WTC11 (cell line): ENCODE measurements at regions not wholly inside any gene's neighbourhood (a gene's known extent, or its start where the extent isn't known, plus 50 kb on each side); places are given as distances from the start of the nearest gene placed in this dataset.

Experiments used
- ATAC-seq: fragments of 200-7000 bp; cut with Tn5 transposase; 2 replicates; pipeline ENCODE4 v1.10.0; 2021; ENCODE audit warnings: mild to moderate bottlenecking, moderate library complexity
- CTCF ChIA-PET: fragments of 300-600 bp; sonication (Branson Sonifier 250); formaldehyde crosslinking; loops from one replicate; lab custom pipeline; 2021; ENCODE audit warnings: antibody characterized with exemption; lab: Charles Lee
- POLR2A ChIA-PET: fragments of 350-600 bp; sonication (Branson Sonifier 250); formaldehyde crosslinking; loops from one replicate; lab custom pipeline; 2021; ENCODE audit warnings: antibody characterized with exemption; lab: Charles Lee
- DNase-seq: peaks from one replicate; pipeline ENCODE4 v3.0.0; 2021; ENCODE audit warnings: low spot score
- H3K27ac Mint-ChIP-seq: 2 replicates; pipeline ENCODE4 v1.8.0; 2021; ENCODE audit warnings: mixed read lengths
- H3K27me3 Mint-ChIP-seq: 2 replicates; pipeline ENCODE4 v1.8.0; 2021; ENCODE audit warnings: low read depth, mild to moderate bottlenecking, moderate library complexity, mixed read lengths
- H3K36me3 Mint-ChIP-seq: 2 replicates; pipeline ENCODE4 v1.8.0; 2021; ENCODE audit warnings: mixed read lengths
- H3K4me1 Mint-ChIP-seq: 2 replicates; pipeline ENCODE4 v1.8.0; 2022; ENCODE audit warnings: mixed read lengths
- H3K4me3 Mint-ChIP-seq: 2 replicates; pipeline ENCODE4 v1.8.0; 2021; ENCODE audit warnings: mild to moderate bottlenecking, moderate library complexity, mixed read lengths
- H3K9me3 Mint-ChIP-seq: 2 replicates; pipeline ENCODE4 v1.8.0; 2021; ENCODE audit warnings: mixed read lengths
- ATF1 ChIP-seq: sonication (generic); formaldehyde crosslinking; IDR thresholded peaks from 2 replicates; pipeline ENCODE4 v1.8.1; 2023; ENCODE audit warnings: mild to moderate bottlenecking, moderate library complexity, missing genetic modification reagents
- CBFB ChIP-seq: sonication (generic); formaldehyde crosslinking; IDR thresholded peaks from 2 replicates; pipeline ENCODE4 v1.8.1; 2022; ENCODE audit warnings: mild to moderate bottlenecking, low read depth, missing genetic modification reagents
- CREB1 ChIP-seq: sonication (generic); formaldehyde crosslinking; IDR thresholded peaks from 2 replicates; pipeline ENCODE4 v1.8.0; 2023; ENCODE audit warnings: mild to moderate bottlenecking, missing genetic modification reagents
- FOXJ3 ChIP-seq: sonication (generic); formaldehyde crosslinking; IDR thresholded peaks from 2 replicates; pipeline ENCODE4 v1.9.0; 2021; ENCODE audit warnings: missing genetic modification reagents, mild to moderate bottlenecking, borderline replicate concordance
- GABPB1 ChIP-seq: sonication (generic); formaldehyde crosslinking; IDR thresholded peaks from 2 replicates; pipeline ENCODE4 v1.8.1; 2023; ENCODE audit warnings: mild to moderate bottlenecking, missing genetic modification reagents
- GTF2I ChIP-seq: fragments of 250-450 bp; sonication (Bioruptor Pico); conservative IDR thresholded peaks from 2 replicates; pipeline ENCODE4 v1.4.0; 2021; ENCODE audit warnings: mild to moderate bottlenecking
- MLX ChIP-seq: sonication (generic); formaldehyde crosslinking; IDR thresholded peaks from 2 replicates; pipeline ENCODE4 v1.8.1; 2023; ENCODE audit warnings: mild to moderate bottlenecking, missing genetic modification reagents, moderate library complexity
- MYBL2 ChIP-seq: sonication (generic); formaldehyde crosslinking; IDR thresholded peaks from 2 replicates; pipeline ENCODE4 v1.8.1; 2023; ENCODE audit warnings: mild to moderate bottlenecking, moderate library complexity, missing genetic modification reagents
- NR3C1 ChIP-seq: sonication (generic); formaldehyde crosslinking; conservative IDR thresholded peaks from 2 replicates; pipeline ENCODE4 v1.8.1; 2023; ENCODE audit warnings: low read depth, mild to moderate bottlenecking, missing genetic modification reagents
- PREB ChIP-seq: sonication (generic); formaldehyde crosslinking; IDR thresholded peaks from 2 replicates; pipeline ENCODE4 v1.8.1; 2022; ENCODE audit warnings: mild to moderate bottlenecking, missing genetic modification reagents, moderate library complexity, borderline replicate concordance
- RORB ChIP-seq: fragments of 250-450 bp; sonication (Bioruptor Pico); IDR thresholded peaks from 2 replicates; pipeline ENCODE4 v1.9.0; 2021; ENCODE audit warnings: mild to moderate bottlenecking
- SOX15 ChIP-seq: fragments of 250-450 bp; sonication (Bioruptor Pico); IDR thresholded peaks from 2 replicates; pipeline ENCODE4 v1.9.0; 2021; ENCODE audit warnings: mild to moderate bottlenecking
- SP1 ChIP-seq: sonication (generic); formaldehyde crosslinking; conservative IDR thresholded peaks from 2 replicates; pipeline ENCODE4 v1.8.1; 2022; ENCODE audit warnings: missing genetic modification reagents
- ZBTB21 ChIP-seq: sonication (generic); formaldehyde crosslinking; IDR thresholded peaks from 2 replicates; pipeline ENCODE4 v1.8.1; 2023; ENCODE audit warnings: mild to moderate bottlenecking, missing genetic modification reagents, borderline replicate concordance
- ZNF121 ChIP-seq: sonication (generic); formaldehyde crosslinking; IDR thresholded peaks from 2 replicates; pipeline ENCODE4 v1.8.0; 2023; ENCODE audit warnings: missing genetic modification reagents
- ZNF396 ChIP-seq: fragments of 250-450 bp; sonication (Bioruptor Pico); IDR thresholded peaks from 2 replicates; pipeline ENCODE4 v1.8.0; 2021; ENCODE audit warnings: mild to moderate bottlenecking, moderate library complexity, borderline replicate concordance
- ZNF671 ChIP-seq: fragments of 250-450 bp; sonication (Bioruptor Pico); IDR thresholded peaks from 2 replicates; pipeline ENCODE4 v1.8.0; 2021; ENCODE audit warnings: mild to moderate bottlenecking
- TF ChIP-seq, protein P1 (sequence below): sonication (generic); formaldehyde crosslinking; IDR thresholded peaks from 2 replicates; pipeline ENCODE4 v1.8.1; 2023; ENCODE audit warnings: mild to moderate bottlenecking, missing genetic modification reagents, borderline replicate concordance
- TF ChIP-seq, protein P2 (sequence below): fragments of 250-450 bp; sonication (Bioruptor Pico); IDR thresholded peaks from 2 replicates; pipeline ENCODE4 v1.9.0; 2021; ENCODE audit warnings: mild to moderate bottlenecking, borderline replicate concordance
- TF ChIP-seq, protein P3 (sequence below): sonication (generic); formaldehyde crosslinking; IDR thresholded peaks from 2 replicates; pipeline ENCODE4 v1.8.0; 2023; ENCODE audit warnings: missing genetic modification reagents

DNA sequence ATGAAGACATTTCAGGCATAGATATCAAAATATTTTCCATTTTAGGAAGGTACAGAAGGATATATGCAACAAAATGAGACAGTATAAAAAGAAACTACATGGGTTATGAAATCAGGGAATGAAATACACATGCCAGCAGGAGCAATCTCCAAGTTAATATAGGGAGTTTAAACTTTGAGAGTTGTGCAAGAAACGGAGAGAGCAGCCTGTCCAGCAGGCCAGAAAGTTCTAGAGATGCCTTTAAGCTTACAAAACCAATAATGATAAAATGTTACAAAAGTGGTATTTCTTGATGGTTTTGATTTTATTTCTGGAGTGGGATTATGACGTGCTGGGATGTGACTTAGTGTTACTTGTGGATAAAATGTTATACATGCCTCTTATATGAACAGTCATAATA, 2047.9 kb downstream of the ARAP2 start (continued):
- TF ChIP-seq, protein P1, sequence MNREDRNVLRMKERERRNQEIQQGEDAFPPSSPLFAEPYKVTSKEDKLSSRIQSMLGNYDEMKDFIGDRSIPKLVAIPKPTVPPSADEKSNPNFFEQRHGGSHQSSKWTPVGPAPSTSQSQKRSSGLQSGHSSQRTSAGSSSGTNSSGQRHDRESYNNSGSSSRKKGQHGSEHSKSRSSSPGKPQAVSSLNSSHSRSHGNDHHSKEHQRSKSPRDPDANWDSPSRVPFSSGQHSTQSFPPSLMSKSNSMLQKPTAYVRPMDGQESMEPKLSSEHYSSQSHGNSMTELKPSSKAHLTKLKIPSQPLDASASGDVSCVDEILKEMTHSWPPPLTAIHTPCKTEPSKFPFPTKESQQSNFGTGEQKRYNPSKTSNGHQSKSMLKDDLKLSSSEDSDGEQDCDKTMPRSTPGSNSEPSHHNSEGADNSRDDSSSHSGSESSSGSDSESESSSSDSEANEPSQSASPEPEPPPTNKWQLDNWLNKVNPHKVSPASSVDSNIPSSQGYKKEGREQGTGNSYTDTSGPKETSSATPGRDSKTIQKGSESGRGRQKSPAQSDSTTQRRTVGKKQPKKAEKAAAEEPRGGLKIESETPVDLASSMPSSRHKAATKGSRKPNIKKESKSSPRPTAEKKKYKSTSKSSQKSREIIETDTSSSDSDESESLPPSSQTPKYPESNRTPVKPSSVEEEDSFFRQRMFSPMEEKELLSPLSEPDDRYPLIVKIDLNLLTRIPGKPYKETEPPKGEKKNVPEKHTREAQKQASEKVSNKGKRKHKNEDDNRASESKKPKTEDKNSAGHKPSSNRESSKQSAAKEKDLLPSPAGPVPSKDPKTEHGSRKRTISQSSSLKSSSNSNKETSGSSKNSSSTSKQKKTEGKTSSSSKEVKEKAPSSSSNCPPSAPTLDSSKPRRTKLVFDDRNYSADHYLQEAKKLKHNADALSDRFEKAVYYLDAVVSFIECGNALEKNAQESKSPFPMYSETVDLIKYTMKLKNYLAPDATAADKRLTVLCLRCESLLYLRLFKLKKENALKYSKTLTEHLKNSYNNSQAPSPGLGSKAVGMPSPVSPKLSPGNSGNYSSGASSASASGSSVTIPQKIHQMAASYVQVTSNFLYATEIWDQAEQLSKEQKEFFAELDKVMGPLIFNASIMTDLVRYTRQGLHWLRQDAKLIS (CRISPR knock-in tag) = no peak
- no peak for TF ChIP-seq FOXJ3
- no peak for TF ChIP-seq MLX (CRISPR knock-in tag)
- no peak for TF ChIP-seq NR3C1 (CRISPR knock-in tag)
- no peak for TF ChIP-seq ATF1 (CRISPR knock-in tag)
- TF ChIP-seq, protein P2, sequence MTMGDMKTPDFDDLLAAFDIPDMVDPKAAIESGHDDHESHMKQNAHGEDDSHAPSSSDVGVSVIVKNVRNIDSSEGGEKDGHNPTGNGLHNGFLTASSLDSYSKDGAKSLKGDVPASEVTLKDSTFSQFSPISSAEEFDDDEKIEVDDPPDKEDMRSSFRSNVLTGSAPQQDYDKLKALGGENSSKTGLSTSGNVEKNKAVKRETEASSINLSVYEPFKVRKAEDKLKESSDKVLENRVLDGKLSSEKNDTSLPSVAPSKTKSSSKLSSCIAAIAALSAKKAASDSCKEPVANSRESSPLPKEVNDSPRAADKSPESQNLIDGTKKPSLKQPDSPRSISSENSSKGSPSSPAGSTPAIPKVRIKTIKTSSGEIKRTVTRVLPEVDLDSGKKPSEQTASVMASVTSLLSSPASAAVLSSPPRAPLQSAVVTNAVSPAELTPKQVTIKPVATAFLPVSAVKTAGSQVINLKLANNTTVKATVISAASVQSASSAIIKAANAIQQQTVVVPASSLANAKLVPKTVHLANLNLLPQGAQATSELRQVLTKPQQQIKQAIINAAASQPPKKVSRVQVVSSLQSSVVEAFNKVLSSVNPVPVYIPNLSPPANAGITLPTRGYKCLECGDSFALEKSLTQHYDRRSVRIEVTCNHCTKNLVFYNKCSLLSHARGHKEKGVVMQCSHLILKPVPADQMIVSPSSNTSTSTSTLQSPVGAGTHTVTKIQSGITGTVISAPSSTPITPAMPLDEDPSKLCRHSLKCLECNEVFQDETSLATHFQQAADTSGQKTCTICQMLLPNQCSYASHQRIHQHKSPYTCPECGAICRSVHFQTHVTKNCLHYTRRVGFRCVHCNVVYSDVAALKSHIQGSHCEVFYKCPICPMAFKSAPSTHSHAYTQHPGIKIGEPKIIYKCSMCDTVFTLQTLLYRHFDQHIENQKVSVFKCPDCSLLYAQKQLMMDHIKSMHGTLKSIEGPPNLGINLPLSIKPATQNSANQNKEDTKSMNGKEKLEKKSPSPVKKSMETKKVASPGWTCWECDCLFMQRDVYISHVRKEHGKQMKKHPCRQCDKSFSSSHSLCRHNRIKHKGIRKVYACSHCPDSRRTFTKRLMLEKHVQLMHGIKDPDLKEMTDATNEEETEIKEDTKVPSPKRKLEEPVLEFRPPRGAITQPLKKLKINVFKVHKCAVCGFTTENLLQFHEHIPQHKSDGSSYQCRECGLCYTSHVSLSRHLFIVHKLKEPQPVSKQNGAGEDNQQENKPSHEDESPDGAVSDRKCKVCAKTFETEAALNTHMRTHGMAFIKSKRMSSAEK (CRISPR knock-in tag) = no peak
- no peak for TF ChIP-seq GTF2I (CRISPR knock-in tag)
- no peak for TF ChIP-seq SP1

DNA sequence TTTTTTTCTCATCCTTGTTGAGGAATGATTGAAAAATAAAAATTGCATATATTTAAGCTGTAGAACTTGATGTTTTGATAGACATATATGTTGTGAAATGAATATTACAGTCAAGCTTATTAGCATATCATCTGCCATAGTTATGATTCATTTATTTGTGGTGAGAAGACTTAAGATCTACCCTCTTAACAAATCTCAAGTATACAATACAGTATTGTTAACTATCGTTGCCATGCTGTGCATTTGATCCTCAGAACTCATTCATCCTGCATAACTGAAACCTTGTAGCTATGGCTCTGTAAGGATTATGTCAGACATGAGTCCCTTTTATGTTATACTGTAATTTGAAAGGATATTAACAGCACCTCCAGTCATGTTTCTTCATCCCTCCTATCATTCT, 2045.3 kb downstream of the ARAP2 start:
- H3K4me1 Mint-ChIP-seq = peaks cover 8% of the 10 kb centered on the region
- no peak overlapping the region for H3K4me3 Mint-ChIP-seq
- ChIA-PET POLR2A (no interaction called here), CTCF (no interaction called here)
- H3K27ac Mint-ChIP-seq = no peak overlapping the region
- H3K36me3 Mint-ChIP-seq = no peaks in the 10 kb centered on the region
- H3K9me3 Mint-ChIP-seq = peaks cover 11% of the 10 kb centered on the region
- no peaks in the 10 kb centered on the region for H3K27me3 Mint-ChIP-seq
- TF ChIP-seq ZNF121 (CRISPR knock-in tag) (no peak), CBFB (CRISPR knock-in tag) (no peak), CREB1 (CRISPR knock-in tag) (no peak), SOX15 (CRISPR knock-in tag) (no peak)
- ATAC-seq (no peak), DNase-seq (no peak)

- DNase-seq = no peak
- ChIA-PET CTCF (no interaction called here), POLR2A (interaction anchor here (0.6 kb wide), 1 partner anchor 146 kb away, joined by 4 read pairs; no protein-coding TSS in a partner anchor)
- ATAC-seq = no peak
- Mint-ChIP-seq H3K4me3 (no peak overlapping the region), H3K36me3 (peaks cover 7% of the 10 kb centered on the region), H3K9me3 (peaks cover 18% of the 10 kb centered on the region), H3K27me3 (no peaks in the 10 kb centered on the region), H3K27ac (no peak overlapping the region), H3K4me1 (peaks cover 12% of the 10 kb centered on the region)
- TF ChIP-seq SP1 (no peak), PREB (no peak), GABPB1 (CRISPR knock-in tag) (no peak), ZBTB21 (no peak), MYBL2 (CRISPR knock-in tag) (no peak), RORB (CRISPR knock-in tag) (no peak), ZNF396 (CRISPR knock-in tag) (no peak), ZNF671 (CRISPR knock-in tag) (no peak)
- TF ChIP-seq, protein P2 (CRISPR knock-in tag) = no peak
- TF ChIP-seq, protein P3, sequence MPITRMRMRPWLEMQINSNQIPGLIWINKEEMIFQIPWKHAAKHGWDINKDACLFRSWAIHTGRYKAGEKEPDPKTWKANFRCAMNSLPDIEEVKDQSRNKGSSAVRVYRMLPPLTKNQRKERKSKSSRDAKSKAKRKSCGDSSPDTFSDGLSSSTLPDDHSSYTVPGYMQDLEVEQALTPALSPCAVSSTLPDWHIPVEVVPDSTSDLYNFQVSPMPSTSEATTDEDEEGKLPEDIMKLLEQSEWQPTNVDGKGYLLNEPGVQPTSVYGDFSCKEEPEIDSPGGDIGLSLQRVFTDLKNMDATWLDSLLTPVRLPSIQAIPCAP (CRISPR knock-in tag) = no peak
Measured at GRCh38 chr4:34200535-34200934, 2043.8 kb downstream of the ARAP2 start.
